AG10803 (cell line): ENCODE measurements at regions not wholly inside any gene's neighbourhood (a gene's known extent, or its start where the extent isn't known, plus 50 kb on each side); places are given as distances from the start of the nearest gene placed in this dataset.
"Not testable (repeated sequence)": the region's sequence is repeated elsewhere in the genome, so short reads cannot be mapped to it uniquely, and the experiment has no call there.

Experiments
- DNase-seq: peaks from one replicate; pipeline ENCODE4 v3.0.0; 2010; ENCODE audit warnings: low read depth
- H3K4me3 ChIP-seq: 2 replicates; pipeline ENCODE4 v1.5.1; 2011; ENCODE audit warnings: mild to moderate bottlenecking, low read length, control low read depth
- CTCF ChIP-seq: conservative IDR thresholded peaks from 2 replicates; pipeline ENCODE4 v1.5.1; 2011; ENCODE audit warnings: mild to moderate bottlenecking, low read length, control low read depth, inconsistent platforms

- DNase-seq, result no peak
- TF ChIP-seq CTCF, result no peak
- no peak overlapping the region for H3K4me3 ChIP-seq
These were observed 233.1 kb downstream of the RASEF start for GRCh38 chr9:82829818-82830217.

GRCh38 chr9:82865524-82865923 lies 197.4 kb downstream of the RASEF start:
- TF ChIP-seq CTCF, result no peak
- no peak for DNase-seq
- no peak overlapping the region for H3K4me3 ChIP-seq

- DNase-seq, result no peak
- no peak for TF ChIP-seq CTCF
- H3K4me3 ChIP-seq, result no peak overlapping the region
These were observed 182.4 kb downstream of the RASEF start for GRCh38 chr9:82880336-82881050.

GRCh38 chr9:82882138-82882537 lies 180.8 kb downstream of the RASEF start:
- DNase-seq, result no peak
- no peak for TF ChIP-seq CTCF
- H3K4me3 ChIP-seq, result no peak overlapping the region

- TF ChIP-seq CTCF, result no peak
- no peak for DNase-seq
- H3K4me3 ChIP-seq, result no peak overlapping the region
These were observed 180.2 kb downstream of the RASEF start for GRCh38 chr9:82882748-82883147.

GRCh38 chr9:82883436-82883835 lies 179.5 kb downstream of the RASEF start:
- no peak overlapping the region for H3K4me3 ChIP-seq
- no peak for TF ChIP-seq CTCF
- DNase-seq, result no peak

- DNase-seq, H3K4me3 ChIP-seq: not testable (repeated sequence)
These were observed 179.0 kb downstream of the RASEF start for GRCh38 chr9:82883974-82884373.

GRCh38 chr9:82890401-82890800 lies 172.5 kb downstream of the RASEF start:
- no peak for DNase-seq
- TF ChIP-seq CTCF, result no peak
- H3K4me3 ChIP-seq, result no peak overlapping the region
